ENCODE measurements at regions not wholly inside any gene's neighbourhood (a gene's known extent, or its start where the extent isn't known, plus 50 kb on each side); places are given as distances from the start of the nearest gene placed in this dataset.

- TF ChIP-seq CTCF (IDR thresholded peaks at IDR 0.05; ENCODE audit: low read depth, low read length): no peak
- no peak for DNase-seq (ENCODE audit: extremely low read depth, low read depth)
Measured at GRCh38 chr5:74161170-74161569, 479.4 kb downstream of the ENC1 start.

GRCh38 chr5:74156728-74157383 is 483.7 kb downstream of the ENC1 start:
- no peak for DNase-seq (ENCODE audit: extremely low read depth, low read depth)
- TF ChIP-seq CTCF (IDR thresholded peaks at IDR 0.05; ENCODE audit: low read depth, low read length): no peak

GRCh38 chr5:74155501-74155900 is 485.0 kb downstream of the ENC1 start:
- DNase-seq (ENCODE audit: extremely low read depth, low read depth): peak; percentile 44
- TF ChIP-seq CTCF (IDR thresholded peaks at IDR 0.05; ENCODE audit: low read depth, low read length): no peak

- no peak for DNase-seq (ENCODE audit: extremely low read depth, low read depth)
- no peak for TF ChIP-seq CTCF (IDR thresholded peaks at IDR 0.05; ENCODE audit: low read depth, low read length)
Measured at GRCh38 chr5:74154526-74154925, 486.0 kb downstream of the ENC1 start.

- no peak for TF ChIP-seq CTCF (IDR thresholded peaks at IDR 0.05; ENCODE audit: low read depth, low read length)
- no peak for DNase-seq (ENCODE audit: extremely low read depth, low read depth)
Measured at GRCh38 chr5:74153255-74153790, 487.2 kb downstream of the ENC1 start.

- TF ChIP-seq CTCF (IDR thresholded peaks at IDR 0.05; ENCODE audit: low read depth, low read length): no peak
- no peak for DNase-seq (ENCODE audit: extremely low read depth, low read depth)
Measured at GRCh38 chr5:74152625-74153254, 487.8 kb downstream of the ENC1 start.

- no peak for TF ChIP-seq CTCF (IDR thresholded peaks at IDR 0.05; ENCODE audit: low read depth, low read length)
- DNase-seq (ENCODE audit: extremely low read depth, low read depth): no peak
Measured at GRCh38 chr5:74152136-74152535, 488.4 kb downstream of the ENC1 start.

All from AG09319 (cell line).